ENCODE measurements at regions not wholly inside any gene's neighbourhood (a gene's known extent, or its start where the extent isn't known, plus 50 kb on each side); places are given as distances from the start of the nearest gene placed in this dataset.
"Not testable (repeated sequence)": the region's sequence is repeated elsewhere in the genome, so short reads cannot be mapped to it uniquely, and the experiment has no call there.

DNA sequence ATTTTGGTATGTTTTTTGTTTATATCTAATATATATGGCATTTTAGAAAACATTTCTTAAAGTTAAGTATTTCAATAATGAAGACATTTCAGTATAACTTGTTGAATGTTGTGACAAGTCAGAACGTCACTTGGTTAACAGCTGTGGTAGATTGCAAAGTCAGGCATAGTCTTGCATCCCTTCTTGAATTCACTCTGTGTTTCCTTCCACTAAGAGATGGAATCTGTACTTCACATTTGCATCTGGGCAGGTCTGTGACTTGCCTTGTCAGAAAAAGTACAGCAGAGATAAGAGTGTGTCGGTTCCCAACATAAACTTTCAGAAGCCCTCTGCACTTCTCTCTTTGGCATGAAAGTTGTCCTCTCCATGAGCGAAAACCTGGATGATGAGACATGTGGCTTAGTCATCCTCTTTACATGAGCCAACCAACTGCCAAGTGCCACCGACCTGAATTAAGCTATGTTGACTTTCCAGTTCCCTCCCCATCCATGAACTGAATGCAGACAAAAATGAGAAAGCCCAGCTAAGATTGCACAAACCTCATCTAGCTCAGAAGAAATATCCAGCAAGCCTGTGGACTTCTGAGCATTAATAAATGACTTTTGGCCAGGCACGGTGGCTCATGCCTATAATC, 1730.2 kb downstream of the MRPL39 start:
- no peak for DNase-seq (ENCODE audit: low read depth)
- H3K4me3 ChIP-seq (ENCODE audit: low read depth, low read length): no peak overlapping the region

- H3K4me3 ChIP-seq (ENCODE audit: low read depth, low read length): no peak overlapping the region
- DNase-seq (ENCODE audit: low read depth): no peak
Measured at GRCh38 chr21:23874271-23874670, 1733.0 kb downstream of the MRPL39 start.

- no peak overlapping the region for H3K4me3 ChIP-seq (ENCODE audit: low read depth, low read length)
- DNase-seq (ENCODE audit: low read depth): no peak
Measured at GRCh38 chr21:23861911-23862504, 1745.3 kb downstream of the MRPL39 start.

- DNase-seq (ENCODE audit: low read depth): no peak
- H3K4me3 ChIP-seq (ENCODE audit: low read depth, low read length): no peak overlapping the region
Measured at GRCh38 chr21:23858878-23859277, 1748.4 kb downstream of the MRPL39 start.

DNA sequence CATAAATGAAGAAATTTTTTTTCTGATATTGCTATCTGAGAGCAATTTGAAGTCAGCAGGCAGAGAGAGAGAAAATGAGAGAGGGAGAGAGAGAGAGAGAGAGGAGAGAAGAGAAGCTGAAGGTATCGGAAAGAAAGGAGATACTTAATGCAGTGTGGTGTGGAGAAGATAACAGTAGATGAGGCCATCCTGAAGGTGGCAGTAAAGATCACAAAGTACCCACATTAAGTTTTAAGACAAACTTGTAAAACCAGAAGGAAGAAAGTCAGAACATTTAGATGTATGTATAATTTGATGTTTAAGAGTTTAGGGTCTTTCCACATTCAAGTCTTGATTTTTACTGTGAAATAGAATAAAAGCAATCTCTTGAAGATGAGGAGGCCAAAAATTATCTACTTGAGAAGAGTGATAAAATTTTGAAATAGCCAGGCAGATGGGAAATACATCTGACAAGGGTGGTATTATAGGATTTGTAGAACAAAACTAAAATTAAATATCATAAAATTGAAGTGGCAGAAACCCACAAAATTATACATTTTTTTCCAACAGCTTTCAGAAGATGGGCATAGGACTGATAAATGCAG, 1753.4 kb downstream of the MRPL39 start:
- no peak for DNase-seq (ENCODE audit: low read depth)
- H3K4me3 ChIP-seq (ENCODE audit: low read depth, low read length): no peak overlapping the region

- DNase-seq (ENCODE audit: low read depth): no peak
- H3K4me3 ChIP-seq (ENCODE audit: low read depth, low read length): no peak overlapping the region
Measured at GRCh38 chr21:23837564-23837963, 1769.7 kb downstream of the MRPL39 start.

- no peak overlapping the region for H3K4me3 ChIP-seq (ENCODE audit: low read depth, low read length)
- no peak for DNase-seq (ENCODE audit: low read depth)
Measured at GRCh38 chr21:23822760-23823159, 1784.5 kb downstream of the MRPL39 start.

GRCh38 chr21:23817337-23817736, 1789.9 kb downstream of the MRPL39 start:
- DNase-seq (ENCODE audit: low read depth): no peak

GRCh38 chr21:23812485-23812884, 1794.8 kb downstream of the MRPL39 start:
- no peak overlapping the region for H3K4me3 ChIP-seq (ENCODE audit: low read depth, low read length)
- no peak for DNase-seq (ENCODE audit: low read depth)

More at GRCh38 chr21:23817337-23817736, 1789.9 kb downstream of the MRPL39 start:
- no peak overlapping the region for H3K4me3 ChIP-seq (ENCODE audit: low read depth, low read length)

DNA sequence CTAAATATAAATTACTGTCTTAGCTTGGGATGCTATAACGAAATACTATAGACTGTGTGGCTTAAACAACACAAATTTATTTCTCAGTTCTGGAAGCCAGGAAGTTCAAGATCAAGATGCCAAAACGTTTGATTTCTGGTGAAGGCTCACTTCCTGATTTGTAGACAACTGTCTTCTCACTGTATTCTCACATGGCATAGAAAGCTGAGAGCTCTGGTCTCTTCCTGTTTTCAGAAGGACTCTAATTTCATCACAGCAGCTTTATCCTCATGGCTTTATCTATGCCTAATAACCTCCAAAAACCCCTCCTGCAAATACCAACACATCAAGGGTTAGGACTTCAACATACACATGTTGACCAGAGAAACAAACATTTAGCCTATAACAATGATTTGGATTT, 1795.5 kb downstream of the MRPL39 start:
- H3K4me3 ChIP-seq (ENCODE audit: low read depth, low read length): no peak overlapping the region
- DNase-seq (ENCODE audit: low read depth): no peak

GRCh38 chr21:23809573-23809972, 1797.7 kb downstream of the MRPL39 start:
- no peak for DNase-seq (ENCODE audit: low read depth)
- no peak overlapping the region for H3K4me3 ChIP-seq (ENCODE audit: low read depth, low read length)

DNA sequence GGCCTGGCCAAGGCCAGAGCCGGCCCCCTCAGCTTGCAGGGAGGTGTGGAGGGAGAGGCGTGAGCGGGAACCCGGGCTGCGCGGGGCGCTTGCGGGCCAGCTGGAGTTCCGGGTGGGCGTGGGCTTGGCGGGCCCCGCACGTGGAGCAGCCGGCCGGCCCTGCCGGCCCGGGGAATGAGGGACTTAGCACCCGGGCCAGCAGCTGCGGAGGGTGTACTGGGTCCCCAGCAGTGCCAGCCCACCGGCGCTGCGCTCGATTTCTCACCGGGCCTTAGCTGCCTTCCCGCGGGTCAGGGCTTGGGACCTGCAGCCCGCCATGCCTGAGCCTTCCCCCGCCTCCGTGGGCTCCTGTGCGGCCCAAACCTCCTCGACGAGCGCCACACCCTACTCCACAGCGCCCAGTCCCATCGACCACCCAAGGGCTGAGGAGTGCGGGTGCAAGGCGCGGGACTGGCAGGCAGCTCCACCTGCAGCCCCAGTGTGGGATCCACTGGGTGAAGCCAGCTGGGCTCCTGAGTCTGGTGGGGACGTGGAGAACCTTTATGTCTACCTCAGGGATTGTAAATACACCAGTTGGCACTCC, 1800.2 kb downstream of the MRPL39 start:
- DNase-seq (ENCODE audit: low read depth); H3K4me3 ChIP-seq (ENCODE audit: low read depth, low read length): not testable (repeated sequence)

DNA sequence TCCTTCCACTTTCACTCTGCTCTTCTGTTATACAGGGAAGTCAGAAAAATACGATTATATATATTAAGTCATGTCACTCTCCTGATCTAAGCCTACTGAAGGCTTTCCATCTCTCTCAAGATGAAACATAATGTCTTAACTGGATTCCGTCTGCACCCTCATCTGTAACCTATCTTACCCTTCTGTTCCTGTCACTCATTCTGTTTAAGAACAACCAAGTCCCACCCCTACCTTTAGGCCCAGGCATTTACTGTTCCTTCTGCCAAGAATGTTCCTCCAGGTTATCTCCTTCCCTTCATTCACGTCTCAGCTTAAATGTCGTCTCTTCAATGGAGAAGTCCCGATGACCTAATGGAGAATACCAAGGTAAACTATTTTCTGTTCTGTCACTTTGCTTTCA, 1802.4 kb downstream of the MRPL39 start:
- DNase-seq (ENCODE audit: low read depth): no peak
- no peak overlapping the region for H3K4me3 ChIP-seq (ENCODE audit: low read depth, low read length)

DNA sequence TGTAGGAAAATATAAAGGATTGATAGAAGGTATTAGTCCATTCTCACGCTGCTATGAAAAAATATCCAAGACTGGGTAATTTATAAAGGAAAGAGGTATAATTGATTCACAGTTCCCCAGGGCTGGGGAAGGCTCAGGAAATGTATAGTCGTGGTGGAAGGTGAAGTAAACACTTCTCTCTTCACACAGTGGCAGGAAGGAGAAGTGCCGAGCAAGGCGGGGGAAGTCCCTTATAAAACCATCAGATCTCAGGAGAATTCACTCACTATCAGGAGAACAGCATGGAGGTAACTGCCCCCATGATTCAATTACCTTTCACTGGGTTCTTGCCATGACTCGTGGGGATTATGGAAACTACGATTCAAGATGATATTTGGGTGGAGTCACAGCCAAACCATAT, 1806.0 kb downstream of the MRPL39 start:
- no peak overlapping the region for H3K4me3 ChIP-seq (ENCODE audit: low read depth, low read length)
- DNase-seq (ENCODE audit: low read depth): no peak

GRCh38 chr21:23799376-23799775, 1807.9 kb downstream of the MRPL39 start:
- H3K4me3 ChIP-seq (ENCODE audit: low read depth, low read length): no peak overlapping the region
- no peak for DNase-seq (ENCODE audit: low read depth)

DNA sequence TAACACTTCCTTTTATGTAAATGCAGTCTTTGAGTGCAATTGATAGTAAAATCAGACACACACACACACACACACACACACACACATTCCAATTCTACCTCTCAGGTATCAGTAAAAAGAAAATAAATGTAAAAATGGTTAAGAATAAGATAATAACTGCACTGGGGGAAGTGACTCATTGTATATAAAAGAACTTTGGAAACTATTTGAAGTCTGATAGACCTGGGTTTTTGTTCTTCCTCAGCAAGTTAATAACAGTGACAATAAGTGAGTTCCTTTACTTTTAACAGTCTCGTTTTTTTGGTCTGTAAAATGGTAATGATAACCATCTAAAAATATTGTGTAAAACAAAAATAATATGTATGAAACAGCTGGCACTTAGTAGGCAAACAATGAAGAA, 1815.0 kb downstream of the MRPL39 start:
- no peak for DNase-seq (ENCODE audit: low read depth)
- H3K4me3 ChIP-seq (ENCODE audit: low read depth, low read length): no peak overlapping the region

DNA sequence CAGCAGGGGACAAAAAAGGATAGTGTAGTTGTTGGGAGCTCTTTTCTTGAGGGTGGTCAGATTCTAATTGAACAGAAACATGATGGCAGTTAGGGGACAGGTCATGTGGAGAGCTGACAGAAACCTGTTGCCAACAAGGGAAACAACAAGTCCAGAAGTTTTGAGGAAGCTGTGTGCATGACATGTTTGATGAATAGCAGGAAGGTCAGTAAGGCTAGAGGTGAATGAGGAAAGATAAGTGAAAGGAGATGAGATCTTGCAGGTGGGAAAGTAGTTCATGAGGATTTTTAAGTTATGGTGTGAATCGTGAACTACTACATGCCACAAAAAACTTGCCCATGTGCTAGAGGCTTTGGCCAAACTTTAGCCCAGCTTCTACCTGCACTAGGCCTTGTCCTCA, 1817.4 kb downstream of the MRPL39 start:
- no peak overlapping the region for H3K4me3 ChIP-seq (ENCODE audit: low read depth, low read length)
- no peak for DNase-seq (ENCODE audit: low read depth)

DNA sequence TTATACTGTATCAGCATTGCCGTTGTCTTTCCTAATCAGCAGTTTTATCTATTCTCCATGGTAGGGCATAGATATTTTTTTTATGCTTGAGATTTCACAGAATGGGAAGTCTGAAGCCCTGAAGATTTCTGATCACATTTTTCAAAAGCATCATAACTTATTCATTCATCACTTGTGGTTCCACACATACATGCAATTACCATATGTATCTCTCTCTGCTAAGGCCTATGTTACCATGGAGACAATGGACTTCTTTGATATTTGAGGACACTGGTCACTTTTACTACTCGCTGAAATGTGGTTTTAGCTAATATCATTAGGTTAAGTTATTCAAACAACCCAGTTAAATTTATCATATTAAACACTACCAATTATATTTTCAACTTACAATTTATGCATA, 1827.0 kb downstream of the MRPL39 start:
- DNase-seq (ENCODE audit: low read depth): no peak
- no peak overlapping the region for H3K4me3 ChIP-seq (ENCODE audit: low read depth, low read length)

DNA sequence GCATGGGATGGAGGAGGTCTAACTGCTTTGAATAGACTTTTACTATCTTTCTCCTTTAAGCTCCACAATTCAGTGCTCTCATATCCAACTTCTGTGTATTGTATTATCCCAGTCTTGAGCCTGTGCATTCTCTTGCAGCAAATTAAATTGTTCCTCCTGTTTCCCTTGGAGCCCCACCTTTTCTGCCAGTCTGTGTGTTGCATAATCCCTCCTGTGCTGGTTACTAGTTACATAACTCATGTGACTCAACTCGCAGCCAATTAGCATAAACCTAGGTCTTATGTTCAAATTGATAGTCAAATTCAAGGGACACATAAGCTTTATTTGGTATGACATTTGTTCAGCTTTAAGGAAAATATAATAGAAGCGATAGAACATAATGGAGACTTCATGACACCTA, 1863.5 kb downstream of the MRPL39 start:
- DNase-seq (ENCODE audit: low read depth): no peak
- no peak overlapping the region for H3K4me3 ChIP-seq (ENCODE audit: low read depth, low read length)

DNA sequence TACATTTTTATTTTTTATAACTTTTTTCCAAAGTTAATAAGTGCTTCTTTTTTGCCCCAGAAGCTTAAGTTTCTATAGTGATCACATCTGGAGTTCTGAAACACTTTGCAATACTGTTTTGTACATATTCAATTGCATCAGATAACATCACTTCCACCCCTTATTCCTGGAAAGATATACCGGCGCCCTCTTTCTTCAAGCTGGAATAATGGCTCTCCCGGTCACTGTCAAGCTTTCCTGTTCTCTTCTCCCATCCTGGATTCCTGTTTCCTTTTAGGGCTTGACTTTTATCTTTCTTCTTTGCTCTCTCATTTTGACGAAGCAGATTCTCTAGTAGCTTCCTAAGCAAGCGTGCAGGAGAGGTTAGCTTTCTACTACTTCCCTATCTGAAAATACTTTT, 1866.8 kb downstream of the MRPL39 start:
- DNase-seq (ENCODE audit: low read depth): no peak
- no peak overlapping the region for H3K4me3 ChIP-seq (ENCODE audit: low read depth, low read length)

DNA sequence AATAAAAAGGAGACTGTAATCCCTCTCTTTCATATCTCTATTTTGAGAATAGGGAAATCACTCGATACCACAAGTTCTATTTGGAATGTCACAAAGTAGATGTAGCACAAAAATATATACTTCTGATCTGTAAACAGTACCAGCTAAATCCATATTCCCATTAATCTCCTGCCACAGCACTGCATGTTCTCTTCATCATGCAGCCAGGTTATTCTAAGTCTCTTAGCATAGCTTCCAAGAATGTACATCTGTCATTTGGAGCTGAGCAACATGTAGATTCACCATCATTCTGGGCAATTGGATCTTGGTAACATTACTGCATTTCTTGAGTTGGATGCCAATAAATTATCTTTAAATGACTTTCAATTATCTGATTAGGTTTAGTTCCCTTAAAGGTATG, 1874.5 kb downstream of the MRPL39 start:
- no peak overlapping the region for H3K4me3 ChIP-seq (ENCODE audit: low read depth, low read length)
- no peak for DNase-seq (ENCODE audit: low read depth)
